ENCODE measurements at regions not wholly inside any gene's neighbourhood (a gene's known extent, or its start where the extent isn't known, plus 50 kb on each side); places are given as distances from the start of the nearest gene placed in this dataset.

- no peak for TF ChIP-seq CTCF (IDR thresholded peaks at IDR 0.05)
- no peak for TF ChIP-seq POLR2A (IDR thresholded peaks at IDR 0.05)
These were observed 55.7 kb upstream of the RASD2 start for GRCh38 chr22:35484651-35485556.

Data from adrenal gland (tissue), 5 donors.